ENCODE measurements at regions not wholly inside any gene's neighbourhood (a gene's known extent, or its start where the extent isn't known, plus 50 kb on each side); places are given as distances from the start of the nearest gene placed in this dataset.
"Not testable (repeated sequence)": the region's sequence is repeated elsewhere in the genome, so short reads cannot be mapped to it uniquely, and the experiment has no call there.

DNA sequence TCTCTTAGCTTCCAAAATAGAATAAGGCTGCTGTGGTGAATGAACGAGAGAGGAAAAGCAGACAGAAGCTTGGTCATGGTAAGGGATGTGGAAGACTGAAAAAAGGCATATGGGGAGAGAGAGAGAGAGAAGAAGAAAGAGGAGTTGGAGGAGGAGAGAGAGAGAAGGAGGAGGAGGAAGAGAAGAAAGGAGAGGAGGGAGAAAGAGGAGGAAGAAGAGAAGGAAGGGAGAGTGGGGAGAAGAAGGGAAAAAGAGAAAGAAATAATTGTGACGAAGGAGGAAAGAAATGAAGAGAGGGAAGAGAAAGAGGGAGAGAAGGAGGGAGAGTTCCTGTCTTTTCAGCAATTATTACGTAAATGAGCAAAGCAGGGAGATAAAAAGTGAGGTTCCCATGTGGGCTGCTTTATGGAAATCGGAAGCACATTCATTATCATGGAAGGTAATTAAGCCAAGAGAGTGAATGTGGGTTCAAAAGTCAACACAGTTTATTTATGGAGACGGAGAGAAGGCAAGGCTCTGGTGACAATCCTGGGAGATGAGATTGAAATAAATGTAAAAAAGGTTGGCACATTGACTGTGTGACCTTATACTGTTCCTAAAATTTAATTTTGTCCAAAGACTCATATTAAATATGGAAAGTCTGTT lies 611.2 kb downstream of the KIF4B start:
- no peak for DNase-seq

- no peak for DNase-seq
Observed at GRCh38 chr5:155625315-155625714, 611.8 kb downstream of the KIF4B start.

DNA sequence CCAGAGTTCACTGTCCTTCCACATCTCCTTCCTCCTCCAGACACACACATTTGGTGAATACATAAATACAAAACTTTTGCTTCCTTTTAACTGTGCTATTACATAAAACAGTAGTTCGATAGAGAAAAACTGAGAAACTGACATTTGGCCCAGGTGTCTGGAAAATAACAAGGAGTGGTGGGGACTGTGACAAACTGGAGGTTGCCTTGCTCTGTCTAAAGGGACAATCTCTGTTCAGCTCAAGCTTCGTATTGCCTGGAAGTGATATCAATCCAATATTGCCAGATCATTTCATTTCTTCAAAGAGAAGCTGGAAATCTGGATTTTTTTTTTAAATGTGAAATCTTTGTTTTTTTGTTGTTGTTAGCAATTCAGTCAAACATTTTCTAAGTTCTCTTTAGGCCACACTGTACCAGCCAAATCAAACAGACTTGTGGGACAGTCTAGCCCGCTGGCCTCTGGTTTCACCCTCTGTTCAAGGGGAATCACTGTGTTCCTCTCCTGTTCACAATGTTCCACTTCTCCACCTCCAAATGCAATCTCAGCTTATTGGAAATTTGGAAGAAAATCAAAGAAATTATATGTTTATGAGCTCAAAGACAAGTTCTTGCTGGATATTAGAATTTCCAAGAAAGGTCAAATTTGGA lies 612.5 kb downstream of the KIF4B start:
- no peak for DNase-seq

GRCh38 chr5:155626592-155626991 lies 613.0 kb downstream of the KIF4B start:
- no peak for DNase-seq

DNA sequence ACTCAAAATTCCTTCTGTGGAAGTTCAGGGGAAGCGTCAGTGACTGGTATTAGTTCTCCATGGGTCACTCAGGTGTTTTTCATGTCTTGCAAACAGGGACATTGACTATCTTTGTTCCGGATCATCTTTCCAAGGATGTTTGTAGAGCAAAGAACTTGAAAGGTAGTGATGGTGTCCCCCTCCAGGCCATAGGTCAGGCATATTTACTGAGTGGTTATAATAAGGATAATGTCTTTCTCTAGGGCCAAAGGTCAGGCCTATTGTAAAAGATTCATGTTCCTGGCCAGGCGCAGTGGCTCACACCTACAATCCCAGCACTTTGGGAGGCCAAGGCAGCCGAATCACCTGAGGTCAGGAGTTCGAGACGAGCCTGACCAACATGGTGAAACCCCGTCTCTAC lies 614.8 kb downstream of the KIF4B start:
- DNase-seq, result no peak

DNA sequence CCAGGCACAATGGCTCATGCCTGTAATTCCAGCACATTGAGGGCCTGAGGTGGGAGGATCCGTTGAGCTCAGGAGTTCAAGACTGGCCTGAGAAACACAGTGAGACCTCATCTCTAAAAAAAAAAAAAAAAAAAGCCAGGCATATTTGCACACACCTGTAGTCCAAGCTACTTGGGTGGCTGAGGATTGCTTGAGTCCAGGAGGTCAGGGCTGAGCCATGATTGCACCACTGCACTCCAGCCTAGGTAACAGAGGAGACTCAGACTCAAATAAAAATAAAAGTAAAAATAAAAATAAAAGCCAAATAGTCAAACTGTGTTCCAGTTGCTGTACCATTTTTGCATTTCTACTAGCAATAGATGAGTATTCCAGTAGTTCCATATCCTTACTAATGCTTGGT lies 616.0 kb downstream of the KIF4B start:
- DNase-seq, result no peak

GRCh38 chr5:155631116-155631515 lies 617.6 kb downstream of the KIF4B start:
- DNase-seq, result peak; percentile 57

DNA sequence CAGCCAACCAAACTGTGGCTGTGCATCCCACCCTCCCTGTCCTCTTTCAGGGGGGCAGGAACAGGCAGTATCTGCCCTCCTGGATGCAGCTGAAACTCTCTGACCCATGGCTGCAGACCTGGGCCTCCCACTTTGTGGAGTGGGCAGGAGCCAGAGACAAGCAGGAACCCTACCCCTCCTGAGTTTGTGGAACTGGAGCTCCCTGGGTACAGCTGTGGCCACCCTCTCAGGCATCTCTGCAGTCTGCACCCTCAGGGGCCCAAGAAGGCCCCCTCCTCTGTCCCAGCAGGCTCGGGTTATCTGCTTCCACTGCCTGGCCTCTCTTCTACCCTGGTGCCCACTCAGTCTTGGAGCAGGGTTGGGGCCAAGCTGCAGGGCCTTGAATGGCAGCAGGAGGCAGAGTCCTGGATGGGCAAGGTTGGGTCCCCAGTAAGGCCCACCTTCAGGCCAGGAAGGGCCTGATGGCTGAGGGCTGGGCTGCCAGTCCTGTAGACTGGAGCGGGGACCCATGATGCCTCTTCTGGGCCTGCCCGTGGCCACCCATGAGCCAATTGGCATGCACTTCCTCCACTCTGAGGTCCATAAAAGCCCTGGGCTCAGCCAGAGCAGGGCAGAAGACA lies 619.9 kb downstream of the KIF4B start:
- no peak for DNase-seq

DNA sequence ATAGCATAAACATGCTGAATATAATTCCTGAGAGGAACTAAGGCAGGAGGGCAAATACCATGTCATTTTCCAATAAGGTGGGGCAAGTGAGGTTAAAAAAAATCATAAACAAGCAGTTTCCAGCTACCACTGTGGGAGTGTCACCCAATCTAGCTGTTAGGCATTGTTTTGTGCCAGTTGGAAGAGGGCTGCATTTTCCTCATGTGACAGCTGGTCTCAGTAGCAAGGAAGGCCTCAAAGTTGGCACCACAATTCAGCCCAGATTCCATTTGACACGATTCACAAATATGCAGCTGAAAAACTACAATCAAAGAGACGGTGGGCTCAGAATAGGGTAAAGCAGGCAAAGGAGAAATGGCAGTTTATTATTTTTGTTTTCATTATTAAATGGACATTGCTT lies 636.1 kb downstream of the KIF4B start:
- no peak for DNase-seq

DNA sequence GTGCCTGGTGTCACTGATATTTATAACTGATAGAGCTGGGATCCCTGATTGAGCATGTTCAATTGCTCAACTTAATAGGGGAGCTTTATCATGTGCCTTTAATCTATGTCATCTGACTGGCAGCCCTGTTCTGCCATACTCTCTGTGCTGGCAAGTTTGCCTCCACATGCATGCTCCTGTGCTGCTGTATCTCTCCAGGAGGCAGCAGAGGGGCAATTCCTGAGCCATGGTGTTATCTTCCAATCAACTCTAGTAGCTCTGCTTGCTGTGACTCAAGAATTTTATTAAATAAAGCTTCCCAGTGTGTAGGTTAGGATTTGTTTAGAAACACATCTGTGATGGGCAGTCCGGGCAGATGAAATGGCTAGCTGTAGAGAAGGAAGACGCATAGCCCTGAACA lies 642.0 kb downstream of the KIF4B start:
- DNase-seq, result no peak

DNA sequence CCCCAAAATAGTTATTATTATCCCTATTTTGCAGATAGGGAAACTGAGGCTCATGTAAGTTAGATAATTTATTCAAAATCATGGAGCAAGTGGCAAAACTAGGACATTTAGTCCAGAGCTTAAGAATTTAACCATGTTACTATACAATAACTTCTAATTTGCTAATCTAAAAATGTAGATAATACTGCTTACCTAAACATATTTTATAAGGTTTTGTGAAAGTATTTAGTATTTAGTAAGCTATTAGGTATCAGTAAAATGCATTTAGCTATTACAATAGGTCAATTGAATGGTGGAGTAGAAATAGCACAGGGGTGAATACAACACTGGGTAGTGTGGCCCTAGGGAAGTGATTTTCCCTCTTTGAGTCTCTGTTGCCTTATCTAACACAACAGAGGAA lies 648.3 kb downstream of the KIF4B start:
- no peak for DNase-seq

GRCh38 chr5:155665361-155665760 lies 651.8 kb downstream of the KIF4B start:
- no peak for DNase-seq

- DNase-seq, result not testable (repeated sequence)
Observed at GRCh38 chr5:155672001-155672400, 655.0 kb upstream of the SGCD start.

DNA sequence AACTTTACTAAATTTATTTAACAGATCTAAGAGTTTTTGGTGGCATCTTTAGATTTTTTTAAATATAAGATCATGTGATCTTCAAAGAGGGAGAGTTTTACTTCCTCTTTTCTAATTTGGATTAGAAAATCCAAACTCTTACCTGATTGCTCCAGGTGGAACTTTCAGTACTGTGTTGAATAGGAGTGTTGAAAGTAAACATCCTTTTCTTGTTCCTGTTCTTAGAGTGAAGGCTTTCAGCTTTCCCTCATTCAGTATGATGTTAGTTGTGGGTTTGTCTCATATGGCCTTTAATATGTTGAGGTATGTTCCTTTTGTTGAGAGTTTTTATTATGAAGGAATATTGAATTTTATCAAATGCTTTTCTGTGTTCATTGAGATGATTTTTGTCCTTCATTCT lies 650.0 kb upstream of the SGCD start:
- DNase-seq, result no peak

DNA sequence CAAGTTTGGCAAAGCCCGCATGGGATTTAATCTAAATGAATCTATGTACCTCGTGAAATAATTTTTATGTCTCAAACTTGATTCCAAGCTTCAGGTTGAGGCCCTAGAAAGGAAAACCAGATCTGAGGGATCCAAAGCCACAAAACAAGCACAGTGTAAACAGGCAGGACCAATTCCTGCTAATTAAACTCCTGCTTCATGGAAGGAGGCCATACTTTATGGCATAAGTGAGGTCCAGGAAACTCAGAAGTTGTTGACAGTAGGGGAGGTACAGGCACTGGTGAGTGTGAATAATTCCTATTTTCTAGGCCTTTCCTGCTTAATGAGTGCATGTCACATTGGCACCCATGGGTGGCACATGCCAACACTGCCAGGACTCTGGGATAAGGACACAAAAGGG lies 648.6 kb upstream of the SGCD start:
- DNase-seq, result no peak

DNA sequence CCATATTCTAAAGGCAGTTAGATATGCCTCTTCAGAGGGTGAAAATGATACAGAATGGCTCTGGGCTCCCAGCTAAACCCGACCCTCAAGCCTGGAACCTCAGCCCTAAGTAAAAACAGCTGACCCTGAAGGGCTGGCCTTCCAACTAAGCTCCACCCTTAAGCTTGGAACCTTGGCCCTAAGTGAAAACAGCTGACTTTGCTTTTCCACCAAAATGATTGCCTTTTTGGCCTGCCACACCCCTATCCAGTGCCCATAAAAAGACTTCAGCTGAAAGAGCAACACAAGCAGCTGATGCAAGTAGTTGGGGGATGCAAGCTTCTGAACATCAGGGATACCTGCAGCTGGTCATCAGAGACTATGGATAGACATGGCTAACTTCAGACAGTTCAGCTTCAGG lies 647.4 kb upstream of the SGCD start:
- no peak for DNase-seq

DNA sequence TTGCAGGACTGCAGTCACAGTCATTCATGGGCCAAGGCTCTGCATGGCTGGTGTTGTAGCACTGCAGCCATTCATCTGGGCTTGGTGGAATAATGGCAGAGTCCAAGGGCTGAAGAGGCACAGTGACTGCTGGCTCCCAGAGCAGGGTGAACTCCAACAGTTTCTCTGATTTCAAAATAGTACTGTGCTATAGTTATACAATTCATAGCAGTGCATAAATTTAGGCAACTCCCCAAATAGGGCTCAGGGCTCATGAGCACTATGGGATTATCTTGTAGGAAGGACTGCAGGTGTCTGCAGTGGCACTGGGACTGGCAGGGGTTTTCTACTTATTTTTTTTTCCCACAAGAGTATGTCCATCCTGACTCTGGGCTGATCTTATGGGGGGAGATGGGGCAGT lies 642.5 kb upstream of the SGCD start:
- DNase-seq, result no peak

DNA sequence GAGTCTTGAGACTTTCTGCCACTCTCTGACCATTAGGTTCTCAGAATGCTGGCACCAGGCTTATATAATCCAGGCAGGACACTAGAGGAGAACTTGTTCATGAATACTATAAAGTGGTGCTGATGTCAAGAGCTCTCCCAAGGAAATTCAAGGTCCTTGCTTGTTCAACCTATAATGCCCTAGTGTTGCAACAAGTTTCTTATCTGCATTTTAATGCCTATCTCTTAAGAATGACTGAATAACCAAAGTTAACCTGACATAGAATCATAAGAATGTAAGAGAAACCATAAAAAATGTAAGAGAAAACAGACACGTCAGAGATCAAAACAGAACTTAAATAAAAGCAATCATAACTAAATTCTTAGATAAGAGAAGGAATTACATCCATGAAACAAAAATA lies 640.8 kb upstream of the SGCD start:
- DNase-seq, result peak; percentile 66

DNA sequence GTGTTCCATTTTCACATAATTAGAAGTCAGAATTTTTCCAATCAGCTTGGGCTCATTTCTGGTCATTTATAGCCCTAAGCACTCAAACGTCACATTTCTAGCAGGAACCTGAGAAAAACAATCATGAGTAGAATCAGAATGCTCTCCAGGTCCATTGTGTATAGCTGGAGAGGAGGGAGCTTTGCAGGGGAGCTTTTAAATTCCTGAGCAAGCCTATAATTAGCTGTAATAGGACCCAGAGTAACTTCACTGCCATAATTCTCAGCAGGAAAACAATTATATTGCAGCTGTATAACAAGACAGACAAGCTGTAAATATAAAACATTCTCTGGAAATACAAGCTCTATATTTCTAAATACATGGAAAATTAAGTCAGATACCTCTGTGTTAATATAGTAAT lies 637.6 kb upstream of the SGCD start:
- DNase-seq, result no peak

- no peak for DNase-seq
Observed at GRCh38 chr5:155696362-155696761, 630.6 kb upstream of the SGCD start.

DNA sequence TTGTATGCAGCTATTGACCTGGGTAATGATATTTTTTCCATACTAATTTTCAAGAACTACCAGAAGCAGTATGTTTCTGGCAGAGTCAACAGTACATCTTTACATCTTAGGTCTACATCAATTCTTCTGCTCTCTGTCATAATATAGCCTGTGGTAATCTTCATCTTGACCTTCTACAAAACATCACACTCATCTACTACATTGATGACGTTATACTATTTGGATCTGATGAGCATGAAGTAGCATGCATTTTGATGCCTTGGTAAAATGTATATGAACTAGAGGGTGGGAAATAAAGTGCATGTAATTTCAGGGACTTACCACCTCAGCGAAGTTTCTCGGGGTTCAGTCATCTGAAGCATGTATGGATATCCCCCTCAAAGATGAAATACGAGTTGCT lies 629.7 kb upstream of the SGCD start:
- DNase-seq, result no peak

GRCh38 chr5:155699385-155699784 lies 627.6 kb upstream of the SGCD start:
- DNase-seq, result no peak

GRCh38 chr5:155700333-155700732 lies 626.6 kb upstream of the SGCD start:
- peak; percentile 46 for DNase-seq

GRCh38 chr5:155711882-155712281 lies 615.1 kb upstream of the SGCD start:
- DNase-seq, result no peak
